ENCODE measurements at regions not wholly inside any gene's neighbourhood (a gene's known extent, or its start where the extent isn't known, plus 50 kb on each side); places are given as distances from the start of the nearest gene placed in this dataset.
"Not testable (repeated sequence)": the region's sequence is repeated elsewhere in the genome, so short reads cannot be mapped to it uniquely, and the experiment has no call there.

DNA sequence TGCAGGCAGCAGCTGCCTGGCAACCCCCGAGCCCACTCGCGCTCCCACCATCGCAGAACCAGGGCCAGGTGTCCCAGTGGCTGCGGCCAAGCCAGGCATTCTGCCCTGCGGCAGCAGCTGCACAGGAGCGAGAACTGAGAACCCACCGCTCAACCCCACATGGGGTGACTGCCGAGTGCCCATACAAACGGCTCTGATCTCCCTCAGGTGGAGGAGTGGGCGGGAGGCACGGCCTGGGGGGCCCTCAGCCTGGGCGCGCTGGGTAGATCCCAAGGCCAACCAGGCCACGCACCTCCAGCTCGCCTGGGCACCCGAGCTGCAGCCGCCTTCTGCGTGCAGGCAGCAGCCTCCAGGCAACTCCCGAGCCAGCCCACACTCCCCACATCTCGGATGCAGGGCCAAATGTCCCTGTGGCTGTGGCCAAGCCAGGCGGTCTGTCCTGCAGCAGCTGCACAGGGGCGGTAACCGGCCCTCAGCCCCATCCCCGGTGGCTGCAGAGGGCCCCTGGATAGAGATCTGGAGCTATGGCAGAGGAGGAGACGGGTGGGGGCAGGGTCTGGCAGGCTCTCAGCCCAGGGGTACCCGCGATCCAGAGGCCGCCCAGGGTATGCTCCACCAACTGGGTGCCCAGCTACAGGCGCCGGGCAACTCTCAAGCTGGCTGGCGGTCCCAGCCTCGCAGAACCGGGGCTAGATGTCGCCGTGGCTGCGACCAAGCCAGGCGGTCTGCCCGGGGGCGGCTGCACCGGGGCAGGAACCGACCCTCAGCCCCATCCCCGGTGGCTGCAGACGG, 1579.6 kb downstream of the TSPY10 start:
- CTCF ChIA-PET (ENCODE audit: low intra/inter-chr PET ratio, low total read pairs); H3K27ac ChIP-seq (ENCODE audit: extremely low read length, insufficient read depth, low read length); H3K9me3 ChIP-seq (ENCODE audit: low read length); intact Hi-C loops (cut with micrococcal nuclease; ENCODE audit: unreplicated experiment); H3K36me3 ChIP-seq (replicated peaks in 1 of 2; ENCODE audit: control insufficient read depth in 1 of 2, insufficient read depth in 2 of 2, low read length in 2 of 2); H3K4me2 ChIP-seq (ENCODE audit: low read depth, low read length); H3K9ac ChIP-seq (ENCODE audit: insufficient read depth, low read depth, low read length); DNase-seq (ENCODE audit: low spot score); FAIRE-seq; BruUV-seq (replicated peaks); H3K4me3 ChIP-seq (replicated peaks in 1 of 3; ENCODE audit: insufficient read depth in 1 of 3, low read depth in 2 of 3, low read length in 3 of 3); ATAC-seq; H3K4me1 ChIP-seq (ENCODE audit: insufficient read depth, low read length); H2AFZ ChIP-seq (ENCODE audit: low read length); POLR2A ChIA-PET; H3K27me3 ChIP-seq (ENCODE audit: control insufficient read depth in 1 of 2, insufficient read depth in 2 of 2, low read length in 2 of 2); H3K79me2 ChIP-seq (ENCODE audit: insufficient read depth, low read length); H4K20me1 ChIP-seq (ENCODE audit: insufficient read depth, low read length); in situ Hi-C loops (cut with HindIII; ENCODE audit: extremely low pct_ligation_motif_present, low pct_unique_long_range_greater_than_20kb): not testable (repeated sequence)
- 36% methylated on average over 26 of the region's 44 CpGs for WGBS (ENCODE audit: low lambda C conversion rate)

GRCh38 chrY:11151724-11152123, 1549.3 kb upstream of the USP9Y start:
- H4K20me1 ChIP-seq (ENCODE audit: insufficient read depth, low read length); FAIRE-seq; H3K9ac ChIP-seq (ENCODE audit: insufficient read depth, low read depth, low read length); H3K9me3 ChIP-seq (ENCODE audit: low read length); ATAC-seq; POLR2A ChIA-PET; BruUV-seq (replicated peaks); H3K4me2 ChIP-seq (ENCODE audit: low read depth, low read length); H3K27ac ChIP-seq (ENCODE audit: extremely low read length, insufficient read depth, low read length); DNase-seq (ENCODE audit: low spot score); H3K79me2 ChIP-seq (ENCODE audit: insufficient read depth, low read length); in situ Hi-C loops (cut with HindIII; ENCODE audit: extremely low pct_ligation_motif_present, low pct_unique_long_range_greater_than_20kb); H2AFZ ChIP-seq (ENCODE audit: low read length); H3K4me1 ChIP-seq (ENCODE audit: insufficient read depth, low read length); H3K4me3 ChIP-seq (replicated peaks in 1 of 3; ENCODE audit: insufficient read depth in 1 of 3, low read depth in 2 of 3, low read length in 3 of 3); H3K36me3 ChIP-seq (replicated peaks in 1 of 2; ENCODE audit: control insufficient read depth in 1 of 2, insufficient read depth in 2 of 2, low read length in 2 of 2); CTCF ChIA-PET (ENCODE audit: low intra/inter-chr PET ratio, low total read pairs); H3K27me3 ChIP-seq (ENCODE audit: control insufficient read depth in 1 of 2, insufficient read depth in 2 of 2, low read length in 2 of 2); intact Hi-C loops (cut with micrococcal nuclease; ENCODE audit: unreplicated experiment): not testable (repeated sequence)
- WGBS (ENCODE audit: low lambda C conversion rate), result no CpG with 5 or more reads among the region's 2 CpGs

GRCh38 chrY:11156100-11156499, 1544.9 kb upstream of the USP9Y start:
- CTCF ChIA-PET (ENCODE audit: low intra/inter-chr PET ratio, low total read pairs); H3K4me1 ChIP-seq (ENCODE audit: insufficient read depth, low read length); H3K9ac ChIP-seq (ENCODE audit: insufficient read depth, low read depth, low read length); H4K20me1 ChIP-seq (ENCODE audit: insufficient read depth, low read length); H3K4me2 ChIP-seq (ENCODE audit: low read depth, low read length); H2AFZ ChIP-seq (ENCODE audit: low read length); BruUV-seq (replicated peaks); DNase-seq (ENCODE audit: low spot score); H3K79me2 ChIP-seq (ENCODE audit: insufficient read depth, low read length); in situ Hi-C loops (cut with HindIII; ENCODE audit: extremely low pct_ligation_motif_present, low pct_unique_long_range_greater_than_20kb); H3K9me3 ChIP-seq (ENCODE audit: low read length); H3K36me3 ChIP-seq (replicated peaks in 1 of 2; ENCODE audit: control insufficient read depth in 1 of 2, insufficient read depth in 2 of 2, low read length in 2 of 2); POLR2A ChIA-PET; H3K4me3 ChIP-seq (replicated peaks in 1 of 3; ENCODE audit: insufficient read depth in 1 of 3, low read depth in 2 of 3, low read length in 3 of 3); H3K27ac ChIP-seq (ENCODE audit: extremely low read length, insufficient read depth, low read length); ATAC-seq; H3K27me3 ChIP-seq (ENCODE audit: control insufficient read depth in 1 of 2, insufficient read depth in 2 of 2, low read length in 2 of 2): not testable (repeated sequence)
- TF ChIP-seq, protein P1, sequence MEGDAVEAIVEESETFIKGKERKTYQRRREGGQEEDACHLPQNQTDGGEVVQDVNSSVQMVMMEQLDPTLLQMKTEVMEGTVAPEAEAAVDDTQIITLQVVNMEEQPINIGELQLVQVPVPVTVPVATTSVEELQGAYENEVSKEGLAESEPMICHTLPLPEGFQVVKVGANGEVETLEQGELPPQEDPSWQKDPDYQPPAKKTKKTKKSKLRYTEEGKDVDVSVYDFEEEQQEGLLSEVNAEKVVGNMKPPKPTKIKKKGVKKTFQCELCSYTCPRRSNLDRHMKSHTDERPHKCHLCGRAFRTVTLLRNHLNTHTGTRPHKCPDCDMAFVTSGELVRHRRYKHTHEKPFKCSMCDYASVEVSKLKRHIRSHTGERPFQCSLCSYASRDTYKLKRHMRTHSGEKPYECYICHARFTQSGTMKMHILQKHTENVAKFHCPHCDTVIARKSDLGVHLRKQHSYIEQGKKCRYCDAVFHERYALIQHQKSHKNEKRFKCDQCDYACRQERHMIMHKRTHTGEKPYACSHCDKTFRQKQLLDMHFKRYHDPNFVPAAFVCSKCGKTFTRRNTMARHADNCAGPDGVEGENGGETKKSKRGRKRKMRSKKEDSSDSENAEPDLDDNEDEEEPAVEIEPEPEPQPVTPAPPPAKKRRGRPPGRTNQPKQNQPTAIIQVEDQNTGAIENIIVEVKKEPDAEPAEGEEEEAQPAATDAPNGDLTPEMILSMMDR (CRISPR knock-in tag; IDR thresholded peaks at IDR 0.05), result peak; percentile 63
- peak; percentile 38; the same call in 1 of the 2 replicates for TF ChIP-seq STAG1 (CRISPR knock-in tag; IDR thresholded peaks at IDR 0.05)
- intact Hi-C loops (cut with micrococcal nuclease; ENCODE audit: unreplicated experiment), result loop anchor here (5.0 kb wide), 1 partner anchor 114 kb away; no protein-coding TSS in a partner anchor
- FAIRE-seq, result peak; percentile 81
- WGBS (ENCODE audit: low lambda C conversion rate), result no CpG with 5 or more reads among the region's 21 CpGs

DNA sequence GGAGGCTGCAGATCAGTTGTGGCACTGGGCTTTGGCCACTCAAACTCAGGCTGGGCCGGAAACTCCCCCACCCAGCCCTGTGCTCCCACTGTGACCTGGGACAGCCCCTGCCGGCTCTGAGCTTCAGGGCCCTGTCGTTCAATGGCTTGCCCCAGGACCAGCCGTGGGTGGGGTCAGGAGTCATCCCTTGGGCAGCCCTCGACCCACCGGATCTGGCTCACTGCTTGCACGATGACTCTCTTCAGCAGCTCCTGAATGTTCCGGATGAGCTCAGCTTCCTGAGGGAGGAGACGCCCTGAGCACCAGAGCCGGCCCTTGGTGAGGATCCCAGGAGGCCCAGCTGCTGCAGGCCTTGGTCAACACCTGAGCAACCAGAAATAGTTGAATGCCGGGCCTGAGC, 1544.2 kb upstream of the USP9Y start:
- H3K9me3 ChIP-seq (ENCODE audit: low read length); H3K27me3 ChIP-seq (ENCODE audit: control insufficient read depth in 1 of 2, insufficient read depth in 2 of 2, low read length in 2 of 2); POLR2A ChIA-PET; BruUV-seq (replicated peaks); CTCF ChIA-PET (ENCODE audit: low intra/inter-chr PET ratio, low total read pairs); H3K4me3 ChIP-seq (replicated peaks in 1 of 3; ENCODE audit: insufficient read depth in 1 of 3, low read depth in 2 of 3, low read length in 3 of 3); H3K9ac ChIP-seq (ENCODE audit: insufficient read depth, low read depth, low read length); H3K79me2 ChIP-seq (ENCODE audit: insufficient read depth, low read length); H4K20me1 ChIP-seq (ENCODE audit: insufficient read depth, low read length); FAIRE-seq; in situ Hi-C loops (cut with HindIII; ENCODE audit: extremely low pct_ligation_motif_present, low pct_unique_long_range_greater_than_20kb); H2AFZ ChIP-seq (ENCODE audit: low read length); ATAC-seq; H3K27ac ChIP-seq (ENCODE audit: extremely low read length, insufficient read depth, low read length); H3K36me3 ChIP-seq (replicated peaks in 1 of 2; ENCODE audit: control insufficient read depth in 1 of 2, insufficient read depth in 2 of 2, low read length in 2 of 2); H3K4me1 ChIP-seq (ENCODE audit: insufficient read depth, low read length); H3K4me2 ChIP-seq (ENCODE audit: low read depth, low read length); DNase-seq (ENCODE audit: low spot score): not testable (repeated sequence)
- whole genome bisulfite sequencing (ENCODE audit: low lambda C conversion rate), result no CpG with 5 or more reads among the region's 11 CpGs
- intact Hi-C loops (cut with micrococcal nuclease; ENCODE audit: unreplicated experiment), result loop anchor here (5.0 kb wide), 1 partner anchor 115 kb away; no protein-coding TSS in a partner anchor

All from HepG2 (cell line).